Fibroblast of lung (primary cell): ENCODE measurements at regions not wholly inside any gene's neighbourhood (a gene's known extent, or its start where the extent isn't known, plus 50 kb on each side); places are given as distances from the start of the nearest gene placed in this dataset.

Source experiments
- DNase-seq, 2 donors: peaks; one replicate each; pipeline versions ENCODE4 v3.0.0 to v3.0.0-alpha.2; 2010; ENCODE audit warnings: low read depth in 2 of 2
- H2AFZ ChIP-seq: 2 replicates; pipeline ENCODE4 v1.5.1; 2012; ENCODE audit warnings: low read length, control low read depth, inconsistent platforms
- H3K27ac ChIP-seq: 2 replicates; pipeline ENCODE4 v1.5.1; 2011; ENCODE audit warnings: low read length, control low read depth; ENCODE audit not compliant: insufficient read depth
- H3K27me3 ChIP-seq: 2 replicates; pipeline ENCODE4 v1.5.1; 2011; ENCODE audit warnings: mild to moderate bottlenecking, low read length; ENCODE audit not compliant: control insufficient read depth, insufficient read depth
- H3K36me3 ChIP-seq: 2 replicates; pipeline ENCODE4 v1.5.1; 2011; ENCODE audit warnings: low read length; ENCODE audit not compliant: control insufficient read depth, insufficient read depth
- H3K4me1 ChIP-seq: 2 replicates; pipeline ENCODE4 v1.5.1; 2011; ENCODE audit warnings: low read length; ENCODE audit not compliant: control insufficient read depth, insufficient read depth; ENCODE audit errors: extremely low read depth
- H3K4me2 ChIP-seq: 2 replicates; pipeline ENCODE4 v1.5.1; 2011; ENCODE audit warnings: low read length, control low read depth; ENCODE audit not compliant: insufficient read depth; ENCODE audit errors: extremely low read depth
- H3K4me3 ChIP-seq, 4 experiments: fragments of 200-600 bp in 1 of 4; sonication (generic) in 1 of 4; replicated peaks in 1 of 4; 2 replicates each; pipeline ENCODE4 v1.5.1; 2011 to 2016; ENCODE audit warnings: low read length in 4 of 4, low read depth in 3 of 4, mild to moderate bottlenecking in 3 of 4, control low read depth in 2 of 4, inconsistent platforms in 1 of 4, mixed read lengths in 1 of 4; ENCODE audit not compliant: insufficient read depth in 1 of 4; ENCODE audit errors: control extremely low read depth in 1 of 4
- H3K79me2 ChIP-seq: 2 replicates; pipeline ENCODE4 v1.5.1; 2012; ENCODE audit warnings: mild to moderate bottlenecking, low read length, inconsistent platforms; ENCODE audit not compliant: control insufficient read depth, insufficient read depth
- H3K9ac ChIP-seq: 2 replicates; pipeline ENCODE4 v1.5.1; 2011; ENCODE audit warnings: mild to moderate bottlenecking, low read length, control low read depth; ENCODE audit not compliant: insufficient read depth
- H3K9me3 ChIP-seq: 2 replicates; pipeline ENCODE4 v1.5.1; 2012; ENCODE audit warnings: low read depth, low read length; ENCODE audit not compliant: control insufficient read depth, insufficient read depth
- H4K20me1 ChIP-seq: 2 replicates; pipeline ENCODE4 v1.5.1; 2011; ENCODE audit warnings: low read length; ENCODE audit not compliant: control insufficient read depth, insufficient read depth; ENCODE audit errors: extremely low read depth
- EZH2 ChIP-seq: IDR thresholded peaks from 2 replicates; pipeline ENCODE4 v1.5.1; 2012; ENCODE audit warnings: low read length, control low read depth, mild to moderate bottlenecking; ENCODE audit errors: missing control alignments
- TF ChIP-seq, protein P1 (sequence below), 2 donors: IDR thresholded peaks in 1 of 2; conservative IDR thresholded peaks in 1 of 2; 1 replicate in 1 of 2; 2 replicates in 1 of 2; pipeline ENCODE4 v1.5.1; 2011 to 2012; ENCODE audit warnings: low read length in 2 of 2, control low read depth in 1 of 2, inconsistent platforms in 1 of 2, low read depth in 1 of 2, mild to moderate bottlenecking in 1 of 2

DNA sequence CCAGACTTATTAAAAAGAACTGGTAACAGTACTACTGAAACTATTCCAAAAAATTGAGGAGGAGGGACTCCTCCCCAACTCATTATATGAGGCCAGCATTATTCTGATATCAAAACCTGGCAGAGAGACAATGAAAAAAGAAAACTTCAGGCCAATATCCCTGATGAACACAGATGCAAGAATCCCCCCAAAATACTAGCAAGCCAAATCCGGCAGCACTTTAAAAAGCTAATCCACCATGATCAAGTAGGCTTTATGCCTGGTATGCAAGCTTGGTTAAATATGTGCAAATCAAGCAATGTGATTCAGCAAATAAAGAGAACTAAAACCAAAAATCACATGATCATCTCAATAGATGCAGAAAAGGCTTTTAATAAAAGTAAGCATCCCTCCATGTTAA, 2271.0 kb upstream of the C9orf72 start:
- Histone ChIP-seq H3K4me1 (no peaks in the 10 kb centered on the region), H3K27ac (no peak overlapping the region)

DNA sequence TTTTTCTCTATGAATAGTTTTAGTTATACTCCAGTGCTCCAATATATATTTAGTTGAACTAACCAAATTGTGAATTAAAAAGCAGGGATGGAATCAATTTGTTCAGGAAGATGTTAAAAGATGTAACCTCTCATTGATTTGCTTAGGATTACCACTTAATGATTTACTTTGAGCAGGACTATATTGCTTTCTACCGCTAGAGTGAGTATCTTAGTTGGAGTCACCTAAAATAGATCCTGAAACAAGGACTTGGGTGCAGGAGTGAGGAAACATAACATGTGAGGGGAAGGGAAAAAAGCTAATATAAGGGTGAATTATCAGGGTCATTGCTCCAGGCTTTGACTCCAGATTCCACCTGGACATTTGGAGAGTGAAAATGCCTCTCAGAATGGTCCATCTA, 2277.4 kb upstream of the C9orf72 start:
- DNase-seq = no peak
- no peaks in the 10 kb centered on the region for H3K9me3 ChIP-seq
- no peak overlapping the region for H2AFZ ChIP-seq
- H3K4me3 ChIP-seq = no peak overlapping the region
- H3K27me3 ChIP-seq = no peaks in the 10 kb centered on the region
- no peaks in the 10 kb centered on the region for H3K4me1 ChIP-seq
- H3K79me2 ChIP-seq = no peaks in the 10 kb centered on the region
- TF ChIP-seq EZH2 = no peak
- TF ChIP-seq, protein P1, sequence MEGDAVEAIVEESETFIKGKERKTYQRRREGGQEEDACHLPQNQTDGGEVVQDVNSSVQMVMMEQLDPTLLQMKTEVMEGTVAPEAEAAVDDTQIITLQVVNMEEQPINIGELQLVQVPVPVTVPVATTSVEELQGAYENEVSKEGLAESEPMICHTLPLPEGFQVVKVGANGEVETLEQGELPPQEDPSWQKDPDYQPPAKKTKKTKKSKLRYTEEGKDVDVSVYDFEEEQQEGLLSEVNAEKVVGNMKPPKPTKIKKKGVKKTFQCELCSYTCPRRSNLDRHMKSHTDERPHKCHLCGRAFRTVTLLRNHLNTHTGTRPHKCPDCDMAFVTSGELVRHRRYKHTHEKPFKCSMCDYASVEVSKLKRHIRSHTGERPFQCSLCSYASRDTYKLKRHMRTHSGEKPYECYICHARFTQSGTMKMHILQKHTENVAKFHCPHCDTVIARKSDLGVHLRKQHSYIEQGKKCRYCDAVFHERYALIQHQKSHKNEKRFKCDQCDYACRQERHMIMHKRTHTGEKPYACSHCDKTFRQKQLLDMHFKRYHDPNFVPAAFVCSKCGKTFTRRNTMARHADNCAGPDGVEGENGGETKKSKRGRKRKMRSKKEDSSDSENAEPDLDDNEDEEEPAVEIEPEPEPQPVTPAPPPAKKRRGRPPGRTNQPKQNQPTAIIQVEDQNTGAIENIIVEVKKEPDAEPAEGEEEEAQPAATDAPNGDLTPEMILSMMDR (conservative IDR thresholded peaks at IDR 0.05 in 1 of 2, IDR thresholded peaks at IDR 0.05 in 1 of 2; ENCODE audit: low read depth in 1 of 2, low read length in 2 of 2) = no peak
- no peak overlapping the region for H3K27ac ChIP-seq
- no peak overlapping the region for H3K9ac ChIP-seq
- H3K4me2 ChIP-seq = no peak overlapping the region
- no peaks in the 10 kb centered on the region for H3K36me3 ChIP-seq
- no peaks in the 10 kb centered on the region for H4K20me1 ChIP-seq

More for the DNA sequence above, 2271.0 kb upstream of the C9orf72 start:
- H2AFZ ChIP-seq = no peak overlapping the region
- no peak for TF ChIP-seq EZH2
- TF ChIP-seq, protein P1 (conservative IDR thresholded peaks at IDR 0.05 in 1 of 2, IDR thresholded peaks at IDR 0.05 in 1 of 2; ENCODE audit: low read depth in 1 of 2, low read length in 2 of 2) = no peak
- H3K36me3 ChIP-seq = no peaks in the 10 kb centered on the region
- H3K9me3 ChIP-seq = no peaks in the 10 kb centered on the region
- no peak overlapping the region for H3K4me2 ChIP-seq
- H4K20me1 ChIP-seq = no peaks in the 10 kb centered on the region
- H3K27me3 ChIP-seq = no peaks in the 10 kb centered on the region
- H3K4me3 ChIP-seq = no peak overlapping the region
- H3K79me2 ChIP-seq = no peaks in the 10 kb centered on the region
- no peak overlapping the region for H3K9ac ChIP-seq
- no peak for DNase-seq

DNA sequence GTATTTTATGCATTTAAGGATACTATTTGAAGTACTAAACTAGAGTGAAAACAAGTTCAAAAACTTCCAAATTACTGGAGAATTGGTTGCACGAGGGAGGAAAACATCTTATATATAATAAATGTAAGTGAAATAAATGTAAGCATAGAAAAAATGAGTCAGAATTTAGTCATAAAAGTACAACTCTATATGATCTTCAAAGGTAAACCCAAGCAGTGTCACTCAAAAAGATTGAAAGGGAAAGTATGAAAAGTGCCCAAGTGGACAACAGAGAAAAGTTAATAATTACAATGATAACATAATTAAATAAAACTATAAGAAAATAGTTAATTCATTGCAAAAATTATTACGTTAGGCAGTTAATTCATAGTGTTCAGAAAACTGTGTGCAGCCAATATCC, 2288.5 kb upstream of the C9orf72 start:
- H3K36me3 ChIP-seq = no peaks in the 10 kb centered on the region
- no peak overlapping the region for H3K27ac ChIP-seq
- H3K79me2 ChIP-seq = no peaks in the 10 kb centered on the region
- H3K4me2 ChIP-seq = no peak overlapping the region
- no peaks in the 10 kb centered on the region for H4K20me1 ChIP-seq
- H3K4me3 ChIP-seq = no peak overlapping the region
- no peaks in the 10 kb centered on the region for H3K9me3 ChIP-seq
- no peaks in the 10 kb centered on the region for H3K4me1 ChIP-seq
- no peaks in the 10 kb centered on the region for H3K27me3 ChIP-seq
- TF ChIP-seq EZH2 = no peak
- TF ChIP-seq, protein P1 (conservative IDR thresholded peaks at IDR 0.05 in 1 of 2, IDR thresholded peaks at IDR 0.05 in 1 of 2; ENCODE audit: low read depth in 1 of 2, low read length in 2 of 2) = no peak
- H2AFZ ChIP-seq = no peak overlapping the region
- no peak for DNase-seq
- H3K9ac ChIP-seq = no peak overlapping the region
